ENCODE measurements at regions not wholly inside any gene's neighbourhood (a gene's known extent, or its start where the extent isn't known, plus 50 kb on each side); places are given as distances from the start of the nearest gene placed in this dataset.

GRCh38 chr3:22587446-22587845, 615.7 kb upstream of the UBE2E2 start:
- H3K4me3 ChIP-seq (ENCODE audit: low read depth, low read length, poor library complexity, severe bottlenecking): no peak overlapping the region
- no peak overlapping the region for H3K27ac ChIP-seq (ENCODE audit: low read depth, low read length, poor library complexity, severe bottlenecking)
- H3K9me3 ChIP-seq (ENCODE audit: low read depth, low read length, poor library complexity, severe bottlenecking): no peaks in the 10 kb centered on the region
- H3K36me3 ChIP-seq (ENCODE audit: insufficient read depth, low read length, poor library complexity, severe bottlenecking): no peaks in the 10 kb centered on the region
- ChIA-PET POLR2A (ENCODE audit: low non-redundant PET) (no interaction called here), CTCF (no interaction called here)
- H3K4me1 ChIP-seq (ENCODE audit: insufficient read depth, low read length, poor library complexity, severe bottlenecking): no peaks in the 10 kb centered on the region
- intact Hi-C loops (cut with micrococcal nuclease; ENCODE audit: unreplicated experiment): no loop called here
- no TSS peak for BruUV-seq (replicated peaks)
- TF ChIP-seq EZH2 (IDR thresholded peaks at IDR 0.05; ENCODE audit: borderline replicate concordance, low read depth, low read length, poor library complexity, severe bottlenecking): no peak
- TF ChIP-seq, protein P1, sequence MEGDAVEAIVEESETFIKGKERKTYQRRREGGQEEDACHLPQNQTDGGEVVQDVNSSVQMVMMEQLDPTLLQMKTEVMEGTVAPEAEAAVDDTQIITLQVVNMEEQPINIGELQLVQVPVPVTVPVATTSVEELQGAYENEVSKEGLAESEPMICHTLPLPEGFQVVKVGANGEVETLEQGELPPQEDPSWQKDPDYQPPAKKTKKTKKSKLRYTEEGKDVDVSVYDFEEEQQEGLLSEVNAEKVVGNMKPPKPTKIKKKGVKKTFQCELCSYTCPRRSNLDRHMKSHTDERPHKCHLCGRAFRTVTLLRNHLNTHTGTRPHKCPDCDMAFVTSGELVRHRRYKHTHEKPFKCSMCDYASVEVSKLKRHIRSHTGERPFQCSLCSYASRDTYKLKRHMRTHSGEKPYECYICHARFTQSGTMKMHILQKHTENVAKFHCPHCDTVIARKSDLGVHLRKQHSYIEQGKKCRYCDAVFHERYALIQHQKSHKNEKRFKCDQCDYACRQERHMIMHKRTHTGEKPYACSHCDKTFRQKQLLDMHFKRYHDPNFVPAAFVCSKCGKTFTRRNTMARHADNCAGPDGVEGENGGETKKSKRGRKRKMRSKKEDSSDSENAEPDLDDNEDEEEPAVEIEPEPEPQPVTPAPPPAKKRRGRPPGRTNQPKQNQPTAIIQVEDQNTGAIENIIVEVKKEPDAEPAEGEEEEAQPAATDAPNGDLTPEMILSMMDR (conservative IDR thresholded peaks at IDR 0.05; ENCODE audit: low read depth, low read length): no peak
- no peak for DNase-seq (ENCODE audit: low spot score)
- H3K27me3 ChIP-seq (replicated peaks; ENCODE audit: insufficient read depth, low read depth, low read length, poor library complexity): no peaks in the 10 kb centered on the region

DNA sequence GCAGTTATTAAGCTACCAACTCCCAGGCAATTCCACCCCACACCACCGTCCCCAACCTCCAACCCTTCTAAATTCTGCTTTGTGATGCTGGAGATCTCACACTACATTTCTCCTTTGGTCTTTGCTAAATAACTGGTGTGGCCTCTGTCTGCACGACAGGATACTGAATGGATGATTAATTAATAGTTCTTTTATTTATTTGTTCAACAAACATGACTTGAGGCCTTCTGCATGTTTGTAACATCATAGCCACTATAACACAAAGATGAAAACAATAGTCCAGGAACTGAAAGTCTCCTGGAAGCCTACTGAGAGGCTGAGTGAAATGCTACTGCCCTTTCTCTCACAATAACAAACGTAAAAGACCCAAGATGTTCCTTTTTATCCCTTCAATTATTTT, 609.5 kb upstream of the UBE2E2 start:
- Histone ChIP-seq H3K36me3 (ENCODE audit: insufficient read depth, low read length, poor library complexity, severe bottlenecking) (no peaks in the 10 kb centered on the region), H3K27ac (ENCODE audit: low read depth, low read length, poor library complexity, severe bottlenecking) (no peak overlapping the region), H3K9me3 (ENCODE audit: low read depth, low read length, poor library complexity, severe bottlenecking) (peaks cover 21% of the 10 kb centered on the region), H3K4me3 (ENCODE audit: low read depth, low read length, poor library complexity, severe bottlenecking) (no peak overlapping the region), H3K4me1 (ENCODE audit: insufficient read depth, low read length, poor library complexity, severe bottlenecking) (no peaks in the 10 kb centered on the region), H3K27me3 (replicated peaks; ENCODE audit: insufficient read depth, low read depth, low read length, poor library complexity) (no peaks in the 10 kb centered on the region)
- CTCF ChIA-PET: no interaction called here
- no TSS peak for BruUV-seq (replicated peaks)
- no peak for DNase-seq (ENCODE audit: low spot score)
- POLR2A ChIA-PET (ENCODE audit: low non-redundant PET): no interaction called here
- no peak for TF ChIP-seq EZH2 (IDR thresholded peaks at IDR 0.05; ENCODE audit: borderline replicate concordance, low read depth, low read length, poor library complexity, severe bottlenecking)
- TF ChIP-seq, protein P1 (conservative IDR thresholded peaks at IDR 0.05; ENCODE audit: low read depth, low read length): no peak
- intact Hi-C loops (cut with micrococcal nuclease; ENCODE audit: unreplicated experiment): no loop called here

DNA sequence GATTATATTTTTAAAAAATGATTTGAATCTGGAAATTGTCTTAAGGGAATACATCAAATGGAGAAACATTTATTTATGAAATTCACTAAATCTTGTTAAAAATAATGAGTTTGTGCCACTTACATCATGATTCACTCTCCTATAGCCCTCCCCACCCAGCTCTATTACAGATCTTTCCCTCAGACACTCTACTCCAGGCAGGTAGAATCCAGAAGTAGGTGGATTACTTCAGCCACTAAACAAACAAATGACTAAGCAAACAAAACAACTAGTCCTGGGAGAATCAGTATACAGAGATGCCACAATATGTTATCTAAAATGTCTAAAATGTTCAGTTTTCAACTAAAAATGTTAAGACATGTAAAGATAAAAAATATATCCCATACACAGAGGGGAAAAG, 608.1 kb upstream of the UBE2E2 start:
- no peaks in the 10 kb centered on the region for H3K36me3 ChIP-seq (ENCODE audit: insufficient read depth, low read length, poor library complexity, severe bottlenecking)
- ChIA-PET POLR2A (ENCODE audit: low non-redundant PET) (no interaction called here), CTCF (no interaction called here)
- no peak for DNase-seq (ENCODE audit: low spot score)
- peaks cover 28% of the 10 kb centered on the region for H3K9me3 ChIP-seq (ENCODE audit: low read depth, low read length, poor library complexity, severe bottlenecking)
- intact Hi-C loops (cut with micrococcal nuclease; ENCODE audit: unreplicated experiment): no loop called here
- no peak overlapping the region for H3K27ac ChIP-seq (ENCODE audit: low read depth, low read length, poor library complexity, severe bottlenecking)
- no peaks in the 10 kb centered on the region for H3K27me3 ChIP-seq (replicated peaks; ENCODE audit: insufficient read depth, low read depth, low read length, poor library complexity)
- no peaks in the 10 kb centered on the region for H3K4me1 ChIP-seq (ENCODE audit: insufficient read depth, low read length, poor library complexity, severe bottlenecking)
- no TSS peak for BruUV-seq (replicated peaks)
- H3K4me3 ChIP-seq (ENCODE audit: low read depth, low read length, poor library complexity, severe bottlenecking): no peak overlapping the region
- TF ChIP-seq EZH2 (IDR thresholded peaks at IDR 0.05; ENCODE audit: borderline replicate concordance, low read depth, low read length, poor library complexity, severe bottlenecking): no peak
- TF ChIP-seq, protein P1 (conservative IDR thresholded peaks at IDR 0.05; ENCODE audit: low read depth, low read length): no peak
